ENCODE measurements at regions not wholly inside any gene's neighbourhood (a gene's known extent, or its start where the extent isn't known, plus 50 kb on each side); places are given as distances from the start of the nearest gene placed in this dataset.

- Histone ChIP-seq H4K8ac (ENCODE audit: extremely low read depth, insufficient read depth, low read length) (no peak overlapping the region), H4K91ac (replicated peaks; ENCODE audit: insufficient read length, low read length) (no peak overlapping the region), H2BK15ac (ENCODE audit: low read length) (no peak overlapping the region), H4K5ac (ENCODE audit: insufficient read length, low read depth, low read length) (no peak overlapping the region), H3K27ac (ENCODE audit: low read depth, low read length) (no peak overlapping the region), H3K4me3 (ENCODE audit: extremely low read depth in 1 of 4, insufficient read depth in 2 of 4, low read depth in 3 of 4, low read length in 4 of 4) (no peak overlapping the region), H2AFZ (ENCODE audit: low read length) (no peak overlapping the region), H2BK120ac (replicated peaks; ENCODE audit: low read depth, low read length) (no peak overlapping the region), H3K4ac (replicated peaks; ENCODE audit: insufficient read length, low read depth, low read length) (no peak overlapping the region), H3K9ac (replicated peaks in 1 of 4; ENCODE audit: extremely low read depth in 1 of 4, low read depth in 3 of 4, low read length in 3 of 4) (no peak overlapping the region), H3K4me2 (ENCODE audit: insufficient read depth in 1 of 2, low read depth in 2 of 2, low read length in 2 of 2) (no peak overlapping the region), H3K79me1 (ENCODE audit: low read depth, low read length) (no peaks in the 10 kb centered on the region), H3K56ac (replicated peaks; ENCODE audit: insufficient read length, low read depth, low read length) (no peak overlapping the region), H3K4me1 (replicated peaks in 1 of 4; ENCODE audit: control insufficient read depth in 3 of 4, insufficient read depth in 4 of 4, low read length in 3 of 4) (no peaks in the 10 kb centered on the region), H2AK5ac (ENCODE audit: low read depth, low read length) (no peak overlapping the region), H3K23me2 (ENCODE audit: low read depth, low read length) (no peaks in the 10 kb centered on the region), H3K14ac (ENCODE audit: insufficient read length) (no peak overlapping the region), H3K79me2 (ENCODE audit: control insufficient read depth in 1 of 2, insufficient read depth in 2 of 2, low read length in 2 of 2) (no peaks in the 10 kb centered on the region), H3K36me3 (ENCODE audit: control insufficient read depth in 2 of 4, insufficient read depth in 4 of 4, low read length in 3 of 4) (no peaks in the 10 kb centered on the region), H3K27me3 (replicated peaks in 1 of 4; ENCODE audit: control insufficient read depth in 3 of 4, extremely low read depth in 1 of 4, insufficient read depth in 3 of 4, low read length in 3 of 4) (no peaks in the 10 kb centered on the region), H3K23ac (ENCODE audit: insufficient read length) (no peak overlapping the region), H3K18ac (ENCODE audit: extremely low read depth, low read length) (no peak overlapping the region), H4K20me1 (replicated peaks in 1 of 2; ENCODE audit: control insufficient read depth in 1 of 2, insufficient read depth in 2 of 2, low read length in 2 of 2) (no peaks in the 10 kb centered on the region), H2BK20ac (ENCODE audit: low read length) (no peak overlapping the region), H3K9me3 (ENCODE audit: insufficient read depth in 2 of 2, low read depth in 1 of 2, low read length in 1 of 2) (no peaks in the 10 kb centered on the region), H2BK12ac (ENCODE audit: low read depth, low read length) (no peak overlapping the region), H2BK5ac (ENCODE audit: low read depth, low read length) (no peak overlapping the region)
- POLR2A ChIA-PET (ENCODE audit: partially characterized antibody): no interaction called here
- 92% methylated on average over 3 of the region's 3 CpGs; no CpG with 5 or more reads in 1 of the 2 experiments for WGBS, 2 experiments (ENCODE audit: extremely low coverage in 1 of 2, insufficient coverage in 1 of 2, insufficient read length in 1 of 2, insufficient replicate concordance in 2 of 2, low coverage in 1 of 2, low lambda C conversion rate in 2 of 2, missing lambda C conversion rate in 1 of 2)
- FAIRE-seq (no peak), DNase-seq (ENCODE audit: low read depth in 1 of 2, low spot score in 2 of 2) (no peak)
- CTCF ChIA-PET (ENCODE audit: partially characterized antibody): interaction anchor here (0.8 to 2.5 kb wide), 2 partner anchors 8 to 299 kb away, joined by 3 to 11 read pairs; partner anchors contain the start of gene HS3ST1
- TF ChIP-seq SAP30 (IDR thresholded peaks at IDR 0.05; ENCODE audit: insufficient read depth, insufficient replicate concordance, low read length) (no peak), CEBPB (IDR thresholded peaks at IDR 0.05; ENCODE audit: low read depth, low read length) (no peak), GABPA (IDR thresholded peaks at IDR 0.05; ENCODE audit: borderline replicate concordance, insufficient read depth, low read length) (no peak), TCF12 (IDR thresholded peaks at IDR 0.05; ENCODE audit: low read depth, low read length) (no peak), SRF (IDR thresholded peaks at IDR 0.05; ENCODE audit: low read depth, low read length) (no peak), RAD21 (IDR thresholded peaks at IDR 0.05 in 1 of 2, conservative IDR thresholded peaks at IDR 0.05 in 1 of 2; ENCODE audit: low read depth in 2 of 2, low read length in 2 of 2) (no peak), BACH1 (IDR thresholded peaks at IDR 0.05; ENCODE audit: low read length) (no peak), SP2 (IDR thresholded peaks at IDR 0.05; ENCODE audit: low read length) (no peak), RXRA (IDR thresholded peaks at IDR 0.05; ENCODE audit: insufficient read depth, low read depth, low read length) (no peak), NRF1 (IDR thresholded peaks at IDR 0.05; ENCODE audit: low read depth, low read length) (no peak), CTBP2 (IDR thresholded peaks at IDR 0.05; ENCODE audit: borderline replicate concordance, insufficient read depth, insufficient read length, low read length) (no peak), CHD2 (IDR thresholded peaks at IDR 0.05; ENCODE audit: low read length) (no peak), JUN (IDR thresholded peaks at IDR 0.05; ENCODE audit: low read depth, low read length) (no peak), TAF1 (IDR thresholded peaks at IDR 0.05; ENCODE audit: low read depth, low read length) (no peak)
Observed at GRCh38 chr4:11727903-11728564, 299.3 kb upstream of the HS3ST1 start.
